ENCODE measurements at regions not wholly inside any gene's neighbourhood (a gene's known extent, or its start where the extent isn't known, plus 50 kb on each side); places are given as distances from the start of the nearest gene placed in this dataset.

DNA sequence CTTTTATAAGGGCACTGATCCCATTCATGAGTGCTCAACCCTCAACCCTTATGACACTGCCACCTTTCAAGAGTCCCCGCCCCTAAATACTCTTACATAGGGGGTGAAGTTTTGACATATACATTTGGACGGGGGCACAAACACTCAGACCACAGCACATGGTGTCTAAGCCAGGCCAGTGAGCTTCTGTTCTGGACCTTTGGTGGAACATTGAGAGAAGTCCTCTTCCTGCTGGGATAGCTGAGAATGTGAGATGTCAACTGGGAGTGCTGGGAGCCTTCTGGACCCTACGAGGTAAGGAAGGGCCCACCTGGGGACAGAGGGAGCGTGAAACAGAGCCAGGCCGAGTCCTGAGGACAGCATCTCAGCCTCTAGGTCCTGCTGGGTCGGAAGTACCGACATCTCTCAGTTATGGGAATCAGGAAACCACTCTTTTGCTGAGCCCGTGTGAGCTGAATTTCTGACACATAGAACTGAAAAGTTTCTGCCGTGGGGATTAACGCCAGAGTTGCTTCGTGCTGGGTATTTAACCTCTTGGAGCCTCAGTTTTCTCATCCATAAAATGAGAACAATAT is 114.9 kb downstream of the PDCL3 start:
- TF ChIP-seq, protein P1, sequence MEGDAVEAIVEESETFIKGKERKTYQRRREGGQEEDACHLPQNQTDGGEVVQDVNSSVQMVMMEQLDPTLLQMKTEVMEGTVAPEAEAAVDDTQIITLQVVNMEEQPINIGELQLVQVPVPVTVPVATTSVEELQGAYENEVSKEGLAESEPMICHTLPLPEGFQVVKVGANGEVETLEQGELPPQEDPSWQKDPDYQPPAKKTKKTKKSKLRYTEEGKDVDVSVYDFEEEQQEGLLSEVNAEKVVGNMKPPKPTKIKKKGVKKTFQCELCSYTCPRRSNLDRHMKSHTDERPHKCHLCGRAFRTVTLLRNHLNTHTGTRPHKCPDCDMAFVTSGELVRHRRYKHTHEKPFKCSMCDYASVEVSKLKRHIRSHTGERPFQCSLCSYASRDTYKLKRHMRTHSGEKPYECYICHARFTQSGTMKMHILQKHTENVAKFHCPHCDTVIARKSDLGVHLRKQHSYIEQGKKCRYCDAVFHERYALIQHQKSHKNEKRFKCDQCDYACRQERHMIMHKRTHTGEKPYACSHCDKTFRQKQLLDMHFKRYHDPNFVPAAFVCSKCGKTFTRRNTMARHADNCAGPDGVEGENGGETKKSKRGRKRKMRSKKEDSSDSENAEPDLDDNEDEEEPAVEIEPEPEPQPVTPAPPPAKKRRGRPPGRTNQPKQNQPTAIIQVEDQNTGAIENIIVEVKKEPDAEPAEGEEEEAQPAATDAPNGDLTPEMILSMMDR (IDR thresholded peaks at IDR 0.05), result no peak
- no peak for TF ChIP-seq EP300 (IDR thresholded peaks at IDR 0.05)

All from tibial nerve (tissue), 4 donors.